C4-2B (cell line): ENCODE measurements at regions not wholly inside any gene's neighbourhood (a gene's known extent, or its start where the extent isn't known, plus 50 kb on each side); places are given as distances from the start of the nearest gene placed in this dataset.

Experiments
- H3K27ac ChIP-seq: fragments of 450-650 bp; 2 replicates; pipeline ENCODE4 v1.5.1; 2017
- ZFX ChIP-seq: fragments of 450-650 bp; IDR thresholded peaks from 2 replicates; pipeline ENCODE4 v1.6.1; 2017
- TF ChIP-seq, protein P1 (sequence below): fragments of 450-650 bp; conservative IDR thresholded peaks from 2 replicates; pipeline ENCODE4 v1.5.1; 2017; ENCODE audit warnings: mild to moderate bottlenecking

DNA sequence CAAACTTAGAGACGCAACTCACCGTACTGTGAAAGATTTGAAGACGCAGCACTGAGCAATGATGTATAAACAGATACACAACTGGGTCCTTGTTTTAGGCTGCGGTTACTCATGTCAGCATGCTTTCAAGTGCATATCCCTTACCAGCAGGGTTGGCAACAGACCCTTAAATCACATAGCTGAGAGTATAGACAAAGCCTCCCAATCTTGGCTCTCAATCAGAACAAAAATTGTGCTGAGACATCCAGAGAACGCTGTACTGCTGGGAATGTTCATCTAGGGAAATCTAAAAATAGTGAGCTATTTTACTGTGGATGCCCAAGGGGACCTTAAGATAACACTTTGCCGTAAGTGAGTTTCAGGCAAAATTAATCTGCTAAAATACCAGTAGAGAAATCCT, 84.4 kb upstream of the NUDT7 start:
- no peak for TF ChIP-seq ZFX
- TF ChIP-seq, protein P1, sequence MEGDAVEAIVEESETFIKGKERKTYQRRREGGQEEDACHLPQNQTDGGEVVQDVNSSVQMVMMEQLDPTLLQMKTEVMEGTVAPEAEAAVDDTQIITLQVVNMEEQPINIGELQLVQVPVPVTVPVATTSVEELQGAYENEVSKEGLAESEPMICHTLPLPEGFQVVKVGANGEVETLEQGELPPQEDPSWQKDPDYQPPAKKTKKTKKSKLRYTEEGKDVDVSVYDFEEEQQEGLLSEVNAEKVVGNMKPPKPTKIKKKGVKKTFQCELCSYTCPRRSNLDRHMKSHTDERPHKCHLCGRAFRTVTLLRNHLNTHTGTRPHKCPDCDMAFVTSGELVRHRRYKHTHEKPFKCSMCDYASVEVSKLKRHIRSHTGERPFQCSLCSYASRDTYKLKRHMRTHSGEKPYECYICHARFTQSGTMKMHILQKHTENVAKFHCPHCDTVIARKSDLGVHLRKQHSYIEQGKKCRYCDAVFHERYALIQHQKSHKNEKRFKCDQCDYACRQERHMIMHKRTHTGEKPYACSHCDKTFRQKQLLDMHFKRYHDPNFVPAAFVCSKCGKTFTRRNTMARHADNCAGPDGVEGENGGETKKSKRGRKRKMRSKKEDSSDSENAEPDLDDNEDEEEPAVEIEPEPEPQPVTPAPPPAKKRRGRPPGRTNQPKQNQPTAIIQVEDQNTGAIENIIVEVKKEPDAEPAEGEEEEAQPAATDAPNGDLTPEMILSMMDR, result no peak
- no peak overlapping the region for H3K27ac ChIP-seq

DNA sequence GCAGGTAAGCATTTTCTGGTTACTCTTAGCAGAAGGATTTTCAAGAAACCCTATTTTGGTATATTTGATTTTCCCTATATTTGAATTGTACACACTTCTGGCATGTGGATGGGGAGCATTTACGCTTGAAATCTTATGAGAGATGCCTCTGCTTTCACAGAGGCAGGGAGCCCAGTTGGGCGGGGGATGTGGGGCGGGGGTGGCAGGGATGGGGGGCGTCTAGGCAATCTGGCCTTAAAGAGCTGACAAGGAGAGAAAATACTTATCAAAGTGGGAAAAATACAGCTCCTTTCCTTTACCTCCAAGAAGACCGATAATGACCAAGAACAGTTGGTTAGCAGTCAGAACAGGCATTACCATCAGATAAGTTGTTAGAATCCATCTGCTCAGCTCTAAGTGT, 79.1 kb upstream of the NUDT7 start:
- H3K27ac ChIP-seq, result no peak overlapping the region

DNA sequence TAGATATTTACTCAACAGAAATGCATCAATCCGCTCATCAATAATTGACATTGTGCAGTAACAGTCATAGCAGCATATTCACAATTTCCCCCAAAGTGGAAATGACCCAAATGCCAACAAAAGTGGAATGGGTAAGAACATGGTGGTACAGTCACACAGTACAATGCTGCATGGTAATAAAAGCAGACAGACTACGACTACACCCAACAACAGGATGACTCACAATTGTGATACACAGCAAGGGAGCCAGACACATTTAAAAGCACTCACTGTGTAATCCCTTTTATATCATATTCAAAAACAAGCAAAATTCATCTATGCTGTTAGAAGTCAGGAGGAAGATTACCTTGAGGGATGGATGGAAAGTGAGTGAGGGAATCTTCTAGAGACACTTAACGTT, 76.5 kb upstream of the NUDT7 start:
- TF ChIP-seq ZFX, result no peak
- TF ChIP-seq, protein P1, result no peak
- H3K27ac ChIP-seq, result no peak overlapping the region

More for the DNA sequence above, 79.1 kb upstream of the NUDT7 start:
- TF ChIP-seq, protein P1, result no peak

DNA sequence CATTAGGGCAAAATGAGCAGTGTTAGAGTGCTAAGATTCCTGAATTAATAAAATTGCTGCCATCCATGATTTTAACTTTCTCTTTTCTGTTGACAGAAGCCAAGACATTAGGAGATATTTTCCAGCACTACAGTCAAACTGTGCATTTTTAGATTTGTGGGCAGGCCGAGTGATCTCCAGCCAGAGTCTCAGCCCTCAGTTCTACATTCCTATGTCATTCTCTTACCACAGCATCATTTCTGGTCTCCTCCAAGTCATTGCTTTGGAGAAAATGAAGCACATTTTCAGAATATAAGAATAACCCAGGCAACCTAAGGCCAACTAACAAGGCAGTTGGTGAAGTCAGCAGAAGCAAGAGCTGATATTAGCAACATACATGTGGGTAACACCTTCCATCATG, 74.6 kb upstream of the NUDT7 start:
- TF ChIP-seq, protein P1, result no peak
- no peak for TF ChIP-seq ZFX
- H3K27ac ChIP-seq, result no peak overlapping the region

DNA sequence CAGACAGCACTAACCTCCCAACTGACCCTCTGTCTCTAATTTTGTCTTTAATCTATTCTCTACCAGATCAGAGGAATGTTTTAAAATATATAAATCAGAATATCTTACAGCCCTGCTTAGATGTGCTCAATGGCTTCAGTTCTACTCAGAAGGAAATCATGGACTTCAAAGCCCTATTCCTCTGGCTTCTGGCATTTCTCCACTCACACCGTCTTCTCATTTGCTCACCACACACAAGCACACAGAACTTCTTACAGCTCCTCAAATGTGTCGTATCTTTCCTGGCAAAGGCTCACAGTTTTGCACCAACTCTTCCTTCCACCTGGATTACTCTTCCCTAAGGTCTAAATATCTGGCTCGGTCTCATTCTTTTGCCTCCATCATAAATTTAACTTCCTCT, 71.6 kb upstream of the NUDT7 start:
- no peak overlapping the region for H3K27ac ChIP-seq
- TF ChIP-seq, protein P1, result no peak
- TF ChIP-seq ZFX, result no peak

DNA sequence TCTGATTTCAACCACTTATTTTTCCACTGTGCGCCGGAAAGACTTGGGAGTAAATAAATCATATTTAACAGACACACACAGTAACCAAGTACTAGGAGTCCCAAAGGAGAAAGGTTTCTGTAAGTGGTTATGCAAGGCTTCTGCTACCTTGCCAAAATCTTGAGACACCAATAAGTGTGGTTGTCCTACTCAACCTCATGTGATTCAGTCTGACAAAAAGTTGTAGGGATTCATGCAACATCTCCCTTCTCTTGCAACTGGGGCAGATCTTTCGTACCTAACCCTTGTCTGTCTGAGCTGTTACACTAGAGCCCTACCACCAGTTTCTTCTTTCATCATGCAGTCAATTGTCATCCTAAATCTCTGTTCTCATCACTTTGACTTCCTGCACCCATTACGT, 69.9 kb upstream of the NUDT7 start:
- TF ChIP-seq ZFX, result no peak
- TF ChIP-seq, protein P1, result no peak
- no peak overlapping the region for H3K27ac ChIP-seq

DNA sequence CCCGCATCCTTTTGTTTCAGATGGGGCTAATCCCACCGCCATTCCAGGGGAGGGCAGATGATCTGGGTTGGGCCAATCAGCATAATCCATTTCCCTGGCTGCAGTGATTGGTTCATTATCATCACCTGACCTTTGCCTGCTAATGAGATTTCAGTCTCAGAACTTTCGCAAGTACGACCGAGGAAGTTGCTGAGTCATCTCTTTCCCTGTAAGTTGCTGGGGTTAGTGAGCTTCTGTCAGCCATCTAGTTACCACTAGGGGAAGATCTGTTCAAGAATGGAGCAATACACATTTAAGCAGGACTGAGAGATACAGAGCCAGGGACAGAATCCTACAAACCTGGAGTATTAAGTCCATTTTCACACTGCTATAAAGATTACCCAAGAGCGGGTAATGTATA, 65.3 kb upstream of the NUDT7 start:
- no peak overlapping the region for H3K27ac ChIP-seq
- no peak for TF ChIP-seq ZFX
- TF ChIP-seq, protein P1, result no peak; the same call in 1 of the 2 replicates
